HEK293 (cell line): ENCODE measurements at regions not wholly inside any gene's neighbourhood (a gene's known extent, or its start where the extent isn't known, plus 50 kb on each side); places are given as distances from the start of the nearest gene placed in this dataset.

Experiments used
- CTCF ChIA-PET: fragments of 350-600 bp; formaldehyde crosslinking; extraction: SDS; loops from one replicate; lab custom pipeline; 2021; ENCODE audit warnings: antibody characterized with exemption; lab: Yijun Ruan, JAX
- POLR2A ChIA-PET: fragments of 300-600 bp; formaldehyde crosslinking; extraction: SDS; loops from one replicate; lab custom pipeline; 2020; ENCODE audit warnings: antibody characterized with exemption, inconsistent platforms; lab: Yijun Ruan, JAX
- H3K27ac ChIP-seq: fragments of 200-500 bp; sonication (Bioruptor generic); 2 replicates; pipeline ENCODE4 v1.5.1; 2014; ENCODE audit warnings: low read depth, low read length, control low read depth, inconsistent platforms; ENCODE audit errors: extremely low read depth
- H3K36me3 ChIP-seq, 2 experiments: fragments of 200-500 bp in 1 of 2; sonication (Bioruptor generic) in 1 of 2; 1 replicate in 1 of 2; 2 replicates in 1 of 2; pipeline ENCODE4 v1.5.1; 2014 to 2017; ENCODE audit warnings: inconsistent platforms in 2 of 2, low read length in 2 of 2; ENCODE audit not compliant: control insufficient read depth in 2 of 2, insufficient read depth in 1 of 2
- H3K4me1 ChIP-seq: fragments of 200-500 bp; sonication (Bioruptor generic); 2 replicates; pipeline ENCODE4 v1.5.1; 2014; ENCODE audit warnings: mild to moderate bottlenecking, low read length, inconsistent platforms; ENCODE audit not compliant: control insufficient read depth, insufficient read depth
- H3K4me3 ChIP-seq: 2 replicates; pipeline ENCODE4 v1.5.1; 2011; ENCODE audit warnings: low read depth, mild to moderate bottlenecking, control low read depth, low read length, moderate library complexity
- H3K9me3 ChIP-seq: fragments of 200-500 bp; sonication (Bioruptor generic); 2 replicates; pipeline ENCODE4 v1.5.1; 2014; ENCODE audit warnings: low read depth, low read length, inconsistent platforms; ENCODE audit not compliant: control insufficient read depth, insufficient read depth
- HOXD13 ChIP-seq: sonication (generic); formaldehyde crosslinking; IDR thresholded peaks from 2 replicates; pipeline ENCODE4 v1.8.0; 2022; ENCODE audit warnings: missing genetic modification reagents, borderline replicate concordance
- KLF16 ChIP-seq: fragments of 450-650 bp; formaldehyde crosslinking; IDR thresholded peaks from 2 replicates; pipeline ENCODE4 v1.5.1; 2017; ENCODE audit warnings: missing biosample characterization, missing genetic modification characterization
- MZF1 ChIP-seq: fragments of 450-650 bp; formaldehyde crosslinking; IDR thresholded peaks from 2 replicates; pipeline ENCODE4 v1.5.1; 2017; ENCODE audit warnings: missing biosample characterization, missing genetic modification characterization, borderline replicate concordance
- REPIN1 ChIP-seq: fragments of 450-650 bp; formaldehyde crosslinking; IDR thresholded peaks from 2 replicates; pipeline ENCODE4 v1.5.1; 2017; ENCODE audit warnings: missing biosample characterization, missing genetic modification characterization, low read depth
- SP2 ChIP-seq: fragments of 450-650 bp; formaldehyde crosslinking; IDR thresholded peaks from 2 replicates; pipeline ENCODE4 v1.5.1; 2016; ENCODE audit warnings: missing biosample characterization, missing genetic modification characterization
- TRIM28 ChIP-seq: IDR thresholded peaks from 2 replicates; pipeline ENCODE4 v1.6.1; 2011; ENCODE audit warnings: low read length, control low read depth, borderline replicate concordance
- ZEB2 ChIP-seq: fragments of 450-650 bp; formaldehyde crosslinking; IDR thresholded peaks from 2 replicates; pipeline ENCODE4 v1.5.1; 2016; ENCODE audit warnings: missing biosample characterization, missing genetic modification characterization
- ZNF132 ChIP-seq: fragments of 450-650 bp; formaldehyde crosslinking; IDR thresholded peaks from 2 replicates; pipeline ENCODE4 v1.5.1; 2017; ENCODE audit warnings: missing biosample characterization, missing genetic modification characterization, borderline replicate concordance
- ZNF140 ChIP-seq: fragments of 450-650 bp; formaldehyde crosslinking; IDR thresholded peaks from 2 replicates; pipeline ENCODE4 v1.5.1; 2016; ENCODE audit warnings: missing biosample characterization, missing genetic modification characterization
- ZNF16 ChIP-seq: fragments of 450-650 bp; formaldehyde crosslinking; IDR thresholded peaks from 2 replicates; pipeline ENCODE4 v1.5.1; 2016; ENCODE audit warnings: low read depth, missing biosample characterization, missing genetic modification characterization
- ZNF26 ChIP-seq: fragments of 450-650 bp; formaldehyde crosslinking; IDR thresholded peaks from 2 replicates; pipeline ENCODE4 v1.5.1; 2016; ENCODE audit warnings: missing biosample characterization, missing genetic modification characterization
- ZNF433 ChIP-seq: fragments of 450-650 bp; formaldehyde crosslinking; IDR thresholded peaks from 2 replicates; pipeline ENCODE4 v1.5.1; 2016; ENCODE audit warnings: missing biosample characterization, missing genetic modification characterization, low read depth
- ZNF560 ChIP-seq: fragments of 450-650 bp; formaldehyde crosslinking; IDR thresholded peaks from 2 replicates; pipeline ENCODE4 v1.5.1; 2017; ENCODE audit warnings: missing biosample characterization, missing genetic modification characterization, borderline replicate concordance
- ZNF561 ChIP-seq: fragments of 450-650 bp; IDR thresholded peaks from 2 replicates; pipeline ENCODE4 v1.5.1; 2018; ENCODE audit warnings: missing biosample characterization, missing genetic modification characterization, borderline replicate concordance
- ZNF777 ChIP-seq: fragments of 450-650 bp; formaldehyde crosslinking; IDR thresholded peaks from 2 replicates; pipeline ENCODE4 v1.5.1; 2017; ENCODE audit warnings: missing biosample characterization, missing genetic modification characterization, borderline replicate concordance
- ZNF791 ChIP-seq: fragments of 450-650 bp; formaldehyde crosslinking; IDR thresholded peaks from 2 replicates; pipeline ENCODE4 v1.5.1; 2016; ENCODE audit warnings: missing biosample characterization, missing genetic modification characterization
- TF ChIP-seq, protein P1 (sequence below): fragments of 450-650 bp; formaldehyde crosslinking; IDR thresholded peaks from 2 replicates; pipeline ENCODE4 v1.5.1; 2017; ENCODE audit warnings: missing biosample characterization, missing genetic modification characterization
- TF ChIP-seq, protein P2 (sequence below): fragments of 450-650 bp; formaldehyde crosslinking; IDR thresholded peaks from 2 replicates; pipeline ENCODE4 v1.5.1; 2016; ENCODE audit warnings: missing biosample characterization, missing genetic modification characterization

- TF ChIP-seq ZNF561 (no peak), REPIN1 (tag by site-specific recombination) (no peak), ZNF791 (tag by site-specific recombination) (no peak)
Measured at GRCh38 chr10:125316436-125316835, 156.1 kb upstream of the CTBP2 start (continued).

DNA sequence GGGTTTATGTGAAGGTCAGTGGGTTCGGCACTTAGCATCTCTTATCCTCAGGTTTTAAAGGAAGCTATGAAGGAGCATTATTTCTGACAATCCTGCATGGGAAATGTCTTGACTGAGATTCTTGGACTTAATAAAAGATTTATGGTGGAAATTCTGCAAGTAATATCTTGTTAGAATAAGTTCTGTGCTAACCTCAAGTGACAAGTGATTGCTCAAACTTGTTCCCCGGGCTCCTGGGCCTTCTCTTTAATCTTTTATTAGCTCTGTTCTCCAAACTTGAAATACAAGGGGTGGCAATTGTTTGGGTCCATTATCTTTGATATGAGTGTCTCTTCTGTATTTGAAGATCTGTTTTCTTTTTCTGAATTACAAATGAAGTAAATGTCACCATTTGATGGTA is 140.6 kb upstream of the CTBP2 start:
- TF ChIP-seq KLF16 (tag by site-specific recombination) (no peak), HOXD13 (CRISPR knock-in tag) (no peak), ZEB2 (tag by site-specific recombination) (no peak)
- ChIA-PET POLR2A (no interaction called here), CTCF (no interaction called here)

GRCh38 chr10:125299461-125299860 is 139.1 kb upstream of the CTBP2 start:
- Histone ChIP-seq H3K9me3 (no peaks in the 10 kb centered on the region), H3K4me3 (no peak overlapping the region), H3K36me3 (no peaks in the 10 kb centered on the region), H3K27ac (no peak overlapping the region), H3K4me1 (peaks cover 3% of the 10 kb centered on the region; the same call in 1 of the 2 replicates)
- POLR2A ChIA-PET: no interaction called here
- TF ChIP-seq, protein P1, sequence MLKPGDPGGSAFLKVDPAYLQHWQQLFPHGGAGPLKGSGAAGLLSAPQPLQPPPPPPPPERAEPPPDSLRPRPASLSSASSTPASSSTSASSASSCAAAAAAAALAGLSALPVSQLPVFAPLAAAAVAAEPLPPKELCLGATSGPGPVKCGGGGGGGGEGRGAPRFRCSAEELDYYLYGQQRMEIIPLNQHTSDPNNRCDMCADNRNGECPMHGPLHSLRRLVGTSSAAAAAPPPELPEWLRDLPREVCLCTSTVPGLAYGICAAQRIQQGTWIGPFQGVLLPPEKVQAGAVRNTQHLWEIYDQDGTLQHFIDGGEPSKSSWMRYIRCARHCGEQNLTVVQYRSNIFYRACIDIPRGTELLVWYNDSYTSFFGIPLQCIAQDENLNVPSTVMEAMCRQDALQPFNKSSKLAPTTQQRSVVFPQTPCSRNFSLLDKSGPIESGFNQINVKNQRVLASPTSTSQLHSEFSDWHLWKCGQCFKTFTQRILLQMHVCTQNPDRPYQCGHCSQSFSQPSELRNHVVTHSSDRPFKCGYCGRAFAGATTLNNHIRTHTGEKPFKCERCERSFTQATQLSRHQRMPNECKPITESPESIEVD: peak; percentile 61; the same call in 1 of the 2 replicates
- TF ChIP-seq ZNF777 (tag by site-specific recombination): no peak
- CTCF ChIA-PET: no interaction called here

More for the DNA sequence above, 140.6 kb upstream of the CTBP2 start:
- no peak overlapping the region for H3K27ac ChIP-seq
- H3K4me3 ChIP-seq: no peak overlapping the region
- no peaks in the 10 kb centered on the region for H3K9me3 ChIP-seq
- H3K36me3 ChIP-seq: no peaks in the 10 kb centered on the region
- H3K4me1 ChIP-seq: peaks cover 3% of the 10 kb centered on the region; the same call in 1 of the 2 replicates

GRCh38 chr10:125296598-125296997 is 136.2 kb upstream of the CTBP2 start:
- CTCF ChIA-PET: no interaction called here
- no peak overlapping the region for H3K4me3 ChIP-seq
- POLR2A ChIA-PET: no interaction called here

DNA sequence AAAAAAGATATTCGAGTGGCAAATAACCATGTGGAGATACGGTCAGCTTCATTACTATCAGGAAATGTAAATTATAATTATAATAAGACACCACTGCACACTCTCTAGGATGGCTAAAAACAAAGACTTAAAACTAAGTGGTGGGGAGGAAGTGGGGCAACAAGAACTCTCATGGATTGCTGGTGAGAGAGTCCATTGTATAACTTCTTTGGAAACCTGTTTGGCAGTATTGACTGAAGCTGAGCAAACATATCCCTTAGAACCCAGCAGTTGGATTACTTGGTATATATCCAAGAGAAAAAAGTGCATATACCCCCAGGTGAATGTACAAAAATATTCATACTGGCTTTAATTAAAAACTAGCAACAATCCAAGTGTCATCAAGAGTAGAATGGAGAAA is 133.7 kb upstream of the CTBP2 start:
- H3K4me3 ChIP-seq: no peak overlapping the region
- CTCF ChIA-PET: interaction anchor here (0.8 kb wide), 1 partner anchor 49 kb away, joined by 3 read pairs; no protein-coding TSS in a partner anchor
- no peak overlapping the region for H3K27ac ChIP-seq
- POLR2A ChIA-PET: no interaction called here
- H3K9me3 ChIP-seq: no peaks in the 10 kb centered on the region
- H3K36me3 ChIP-seq: no peaks in the 10 kb centered on the region
- H3K4me1 ChIP-seq: no peaks in the 10 kb centered on the region
- no peak for TF ChIP-seq MZF1 (tag by site-specific recombination)
- TF ChIP-seq ZNF560 (tag by site-specific recombination): no peak
- TF ChIP-seq SP2 (tag by site-specific recombination): no peak
- no peak for TF ChIP-seq ZNF433 (tag by site-specific recombination)
- no peak for TF ChIP-seq ZNF140
- TF ChIP-seq ZNF16 (tag by site-specific recombination): no peak
- no peak for TF ChIP-seq ZNF132 (tag by site-specific recombination)
- TF ChIP-seq, protein P2, sequence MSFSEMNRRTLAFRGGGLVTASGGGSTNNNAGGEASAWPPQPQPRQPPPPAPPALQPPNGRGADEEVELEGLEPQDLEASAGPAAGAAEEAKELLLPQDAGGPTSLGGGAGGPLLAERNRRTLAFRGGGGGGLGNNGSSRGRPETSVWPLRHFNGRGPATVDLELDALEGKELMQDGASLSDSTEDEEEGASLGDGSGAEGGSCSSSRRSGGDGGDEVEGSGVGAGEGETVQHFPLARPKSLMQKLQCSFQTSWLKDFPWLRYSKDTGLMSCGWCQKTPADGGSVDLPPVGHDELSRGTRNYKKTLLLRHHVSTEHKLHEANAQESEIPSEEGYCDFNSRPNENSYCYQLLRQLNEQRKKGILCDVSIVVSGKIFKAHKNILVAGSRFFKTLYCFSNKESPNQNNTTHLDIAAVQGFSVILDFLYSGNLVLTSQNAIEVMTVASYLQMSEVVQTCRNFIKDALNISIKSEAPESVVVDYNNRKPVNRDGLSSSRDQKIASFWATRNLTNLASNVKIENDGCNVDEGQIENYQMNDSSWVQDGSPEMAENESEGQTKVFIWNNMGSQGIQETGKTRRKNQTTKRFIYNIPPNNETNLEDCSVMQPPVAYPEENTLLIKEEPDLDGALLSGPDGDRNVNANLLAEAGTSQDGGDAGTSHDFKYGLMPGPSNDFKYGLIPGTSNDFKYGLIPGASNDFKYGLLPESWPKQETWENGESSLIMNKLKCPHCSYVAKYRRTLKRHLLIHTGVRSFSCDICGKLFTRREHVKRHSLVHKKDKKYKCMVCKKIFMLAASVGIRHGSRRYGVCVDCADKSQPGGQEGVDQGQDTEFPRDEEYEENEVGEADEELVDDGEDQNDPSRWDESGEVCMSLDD: no peak

More at GRCh38 chr10:125296598-125296997, 136.2 kb upstream of the CTBP2 start:
- Histone ChIP-seq H3K36me3 (no peaks in the 10 kb centered on the region), H3K9me3 (no peaks in the 10 kb centered on the region), H3K27ac (no peak overlapping the region), H3K4me1 (peaks cover 3% of the 10 kb centered on the region; the same call in 1 of the 2 replicates)
- no peak for TF ChIP-seq ZNF26
- TF ChIP-seq TRIM28: peak; percentile 36; the same call in 1 of the 2 replicates
